ELR (cell line): ENCODE measurements at regions not wholly inside any gene's neighbourhood (a gene's known extent, or its start where the extent isn't known, plus 50 kb on each side); places are given as distances from the start of the nearest gene placed in this dataset.

Experiments used
- DNase-seq: peaks from one replicate; pipeline ENCODE4 v3.0.0-alpha.2; 2015; ENCODE audit warnings: low read depth

DNA sequence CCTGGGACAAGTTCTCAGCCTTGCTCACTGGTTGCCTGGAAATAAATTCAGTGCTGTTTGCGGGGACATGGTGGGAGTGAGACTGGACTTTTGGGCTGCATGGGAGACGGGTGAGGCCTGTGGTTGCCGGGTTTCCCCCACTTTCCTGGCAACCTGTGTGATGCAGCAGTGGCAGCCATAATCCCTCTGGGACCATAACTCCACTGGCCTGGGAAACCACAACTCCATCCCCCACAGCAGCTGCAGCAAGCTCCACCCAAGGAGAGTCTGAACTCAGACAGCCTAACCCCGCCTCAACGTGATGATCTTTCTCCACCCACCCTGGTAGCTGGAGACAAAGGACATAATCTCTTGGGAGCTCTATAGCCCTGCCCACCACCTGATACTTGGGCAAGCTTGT is 349.9 kb downstream of the PIK3R1 start:
- DNase-seq: no peak

GRCh38 chr5:68576805-68577204 is 361.2 kb downstream of the PIK3R1 start:
- DNase-seq: no peak

DNA sequence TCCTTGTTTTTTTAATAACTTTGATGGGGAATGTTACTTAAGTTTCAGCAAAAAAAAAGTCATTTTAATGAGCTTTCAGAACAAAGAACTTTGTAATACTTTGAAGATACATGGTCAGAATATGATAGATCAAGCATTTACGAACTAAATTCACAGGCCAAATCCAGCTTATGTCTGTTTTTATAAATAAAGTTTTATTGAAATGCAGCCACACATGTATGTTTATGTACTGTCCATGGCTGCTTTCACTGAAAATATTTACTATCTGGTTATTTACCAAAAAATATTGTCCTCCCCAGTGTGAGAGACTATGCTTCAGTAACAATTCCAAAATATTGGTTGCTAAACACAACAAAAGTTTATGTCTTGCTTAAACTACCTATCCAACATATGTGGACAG is 366.7 kb downstream of the PIK3R1 start:
- no peak for DNase-seq

- DNase-seq: no peak
Measured at GRCh38 chr5:68587171-68587570, 371.6 kb downstream of the PIK3R1 start.

DNA sequence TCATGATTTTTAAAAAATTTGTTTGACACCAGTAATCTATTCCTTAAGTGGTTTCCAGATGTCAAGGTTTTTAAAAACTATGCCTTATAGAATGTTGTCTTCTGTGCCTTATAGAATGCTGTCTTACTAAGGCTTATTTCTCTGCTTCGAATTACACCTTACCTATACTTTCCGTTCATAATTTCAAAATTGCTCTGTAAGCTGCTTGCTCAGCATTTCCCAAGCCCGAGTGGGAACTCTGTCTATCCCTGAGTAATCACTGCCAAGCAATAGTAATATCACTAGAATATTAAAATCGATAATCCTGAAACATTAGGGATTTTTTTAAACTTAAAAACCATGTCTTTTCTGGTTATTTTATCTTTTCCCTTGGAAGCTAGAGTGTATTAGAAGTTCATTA is 376.3 kb downstream of the PIK3R1 start:
- no peak for DNase-seq

DNA sequence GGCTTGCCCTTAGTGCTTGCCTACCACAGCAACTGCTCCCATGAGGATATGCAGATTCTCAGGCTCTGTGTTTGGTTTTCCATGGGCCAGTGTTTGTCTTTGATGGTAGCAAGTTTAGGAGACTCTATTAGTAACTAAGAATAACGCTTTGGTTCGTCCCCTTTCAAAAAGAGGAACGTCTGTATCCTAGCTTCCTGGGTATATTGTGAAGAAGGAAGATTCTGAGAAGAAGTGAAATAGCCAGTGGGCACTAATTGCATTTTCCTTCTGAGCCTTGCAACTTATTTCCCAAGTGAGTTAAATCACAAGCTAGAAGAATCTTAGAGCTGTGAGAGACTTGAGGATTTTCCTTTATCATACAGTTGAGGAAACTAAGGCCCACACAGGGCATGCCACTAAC is 376.8 kb downstream of the PIK3R1 start:
- no peak for DNase-seq

DNA sequence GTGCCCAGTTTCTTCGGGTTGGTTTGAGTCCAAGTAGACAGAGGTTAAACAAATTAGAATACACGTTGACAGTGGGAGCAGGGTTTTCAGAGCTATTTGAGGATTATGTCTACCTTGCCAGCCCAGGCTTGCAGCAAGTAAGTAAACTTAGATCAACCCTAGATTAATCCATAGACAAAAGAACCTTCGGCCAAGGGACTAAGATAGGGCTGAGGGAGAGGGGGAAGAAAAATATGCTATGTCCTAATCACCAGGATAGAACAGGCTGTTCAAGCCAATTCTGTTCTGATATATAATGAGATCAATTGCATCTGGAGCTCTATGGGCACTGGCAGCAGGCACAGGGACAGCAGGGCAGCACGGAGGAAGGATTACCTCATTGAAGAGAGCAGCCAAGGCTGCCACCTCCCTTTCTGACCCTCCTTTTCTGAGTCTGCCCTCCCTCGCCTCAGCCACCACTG is 377.7 kb downstream of the PIK3R1 start:
- DNase-seq: no peak

DNA sequence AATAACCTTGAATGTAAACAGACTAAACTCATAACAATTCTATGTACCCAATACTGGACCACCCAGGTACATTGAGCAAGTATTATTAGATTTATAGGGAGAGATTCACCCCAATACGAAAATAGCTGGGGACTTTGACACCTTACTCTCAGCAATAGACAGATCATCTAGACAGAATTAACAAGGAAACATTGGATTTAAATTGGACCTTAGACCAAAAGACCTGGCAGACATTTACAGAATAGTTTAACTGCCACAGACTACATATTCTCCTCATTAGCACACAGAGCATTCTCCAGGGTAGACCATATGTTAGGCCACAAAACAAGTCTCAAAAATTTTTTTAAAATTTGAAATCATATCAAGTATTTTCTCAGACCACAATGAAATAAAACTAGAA is 397.4 kb downstream of the PIK3R1 start:
- no peak for DNase-seq

DNA sequence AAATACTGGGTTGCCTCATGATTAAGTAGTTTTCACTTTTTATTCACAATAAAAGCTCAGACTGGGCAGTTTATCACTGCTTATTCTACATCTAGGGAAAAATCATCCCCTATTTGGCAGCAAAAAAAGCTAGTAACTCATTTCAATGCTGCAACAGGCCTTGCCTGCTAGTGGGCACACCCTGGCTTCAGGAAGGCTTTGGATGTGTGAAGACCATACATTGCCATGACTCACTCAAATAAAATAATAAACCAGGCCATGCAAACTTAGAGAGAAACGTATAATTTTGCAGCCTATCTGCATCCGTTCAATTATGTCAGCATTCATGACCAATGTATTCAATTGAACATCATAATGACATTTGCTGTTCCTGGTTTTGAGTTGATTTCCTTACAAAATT is 402.9 kb downstream of the PIK3R1 start:
- no peak for DNase-seq

DNA sequence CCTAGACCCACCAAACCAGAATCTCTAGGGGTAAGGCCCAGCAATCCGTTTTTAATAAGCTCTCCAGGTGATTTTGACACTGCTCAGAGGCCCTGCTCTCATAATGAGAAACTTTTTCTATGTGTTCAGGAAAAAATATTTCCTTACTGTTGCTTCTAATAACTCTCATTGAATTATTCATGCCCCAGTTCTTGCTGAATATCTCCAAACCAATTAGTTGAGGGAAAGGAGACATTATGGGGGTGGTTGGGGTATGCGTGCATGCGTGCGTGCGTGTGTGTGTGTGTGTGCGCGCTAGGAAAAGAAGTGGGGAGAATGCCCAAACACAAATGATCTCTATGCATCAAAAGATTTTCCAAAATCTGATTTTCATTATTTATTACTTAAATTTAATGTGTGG is 411.4 kb downstream of the PIK3R1 start:
- DNase-seq: no peak

- no peak for DNase-seq
Measured at GRCh38 chr5:68628082-68628814, 412.7 kb downstream of the PIK3R1 start.

DNA sequence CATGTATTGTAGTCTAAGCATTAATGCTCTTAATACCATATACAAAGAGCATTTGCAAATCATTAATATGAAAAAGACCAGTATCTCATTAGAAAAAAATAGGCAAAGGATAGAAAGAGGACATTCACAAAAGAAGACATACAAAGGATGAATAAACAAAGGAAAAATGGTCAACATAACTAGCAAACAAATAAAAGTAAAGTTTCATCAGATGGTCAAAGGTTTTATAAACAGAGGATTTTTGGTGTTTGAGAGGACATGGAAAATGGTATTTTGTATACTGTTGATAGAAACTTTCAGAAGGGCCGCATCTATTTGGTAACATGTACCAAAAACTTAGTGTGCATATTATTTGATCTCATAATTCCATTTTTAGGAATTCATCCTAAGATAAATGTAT is 414.8 kb downstream of the PIK3R1 start:
- no peak for DNase-seq

- DNase-seq: no peak
Measured at GRCh38 chr5:68631884-68632283, 416.3 kb downstream of the PIK3R1 start.

- DNase-seq: no peak
Measured at GRCh38 chr5:68641211-68641610, 425.7 kb downstream of the PIK3R1 start.

DNA sequence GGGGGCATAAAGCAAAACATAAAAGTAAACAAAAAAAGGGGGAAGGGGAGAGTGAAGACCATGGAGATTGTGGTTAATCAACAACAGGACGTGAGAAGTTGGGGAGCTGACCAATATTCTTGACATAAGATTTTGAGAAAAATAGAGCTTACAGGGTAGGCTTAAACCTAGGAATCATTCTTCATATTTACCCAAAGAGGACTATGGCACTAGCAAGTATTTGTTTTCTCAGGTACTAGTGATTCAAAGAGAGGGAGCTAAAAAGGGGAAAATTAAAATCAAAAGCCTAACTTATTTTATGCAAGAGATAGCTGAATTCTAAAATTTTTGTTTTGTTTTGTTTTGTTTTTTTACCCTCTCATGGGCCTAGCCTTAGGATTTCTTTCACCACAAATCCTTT is 427.5 kb downstream of the PIK3R1 start:
- no peak for DNase-seq

GRCh38 chr5:68644971-68645370 is 429.4 kb downstream of the PIK3R1 start:
- DNase-seq: no peak

DNA sequence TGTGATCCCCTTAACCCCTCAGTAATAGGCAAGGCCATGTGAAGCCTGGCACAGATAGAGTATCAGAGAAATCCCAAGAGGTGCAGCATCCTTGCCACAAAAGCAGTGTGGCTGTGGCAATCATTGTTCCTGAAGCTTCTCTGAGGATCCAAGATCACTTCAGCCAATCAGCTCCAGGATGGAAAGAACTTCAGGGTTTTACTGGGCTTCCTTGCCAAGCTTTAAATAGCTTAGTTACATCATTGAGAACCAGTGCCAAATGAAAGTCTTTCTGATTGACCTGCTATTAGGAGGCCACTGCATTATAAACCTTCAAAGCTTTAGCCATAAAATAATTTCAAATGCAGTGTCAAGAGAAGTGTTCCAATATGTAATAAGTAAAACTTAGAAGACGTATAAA is 430.6 kb downstream of the PIK3R1 start:
- no peak for DNase-seq

- DNase-seq: no peak
Measured at GRCh38 chr5:68647743-68648142, 432.2 kb downstream of the PIK3R1 start.

DNA sequence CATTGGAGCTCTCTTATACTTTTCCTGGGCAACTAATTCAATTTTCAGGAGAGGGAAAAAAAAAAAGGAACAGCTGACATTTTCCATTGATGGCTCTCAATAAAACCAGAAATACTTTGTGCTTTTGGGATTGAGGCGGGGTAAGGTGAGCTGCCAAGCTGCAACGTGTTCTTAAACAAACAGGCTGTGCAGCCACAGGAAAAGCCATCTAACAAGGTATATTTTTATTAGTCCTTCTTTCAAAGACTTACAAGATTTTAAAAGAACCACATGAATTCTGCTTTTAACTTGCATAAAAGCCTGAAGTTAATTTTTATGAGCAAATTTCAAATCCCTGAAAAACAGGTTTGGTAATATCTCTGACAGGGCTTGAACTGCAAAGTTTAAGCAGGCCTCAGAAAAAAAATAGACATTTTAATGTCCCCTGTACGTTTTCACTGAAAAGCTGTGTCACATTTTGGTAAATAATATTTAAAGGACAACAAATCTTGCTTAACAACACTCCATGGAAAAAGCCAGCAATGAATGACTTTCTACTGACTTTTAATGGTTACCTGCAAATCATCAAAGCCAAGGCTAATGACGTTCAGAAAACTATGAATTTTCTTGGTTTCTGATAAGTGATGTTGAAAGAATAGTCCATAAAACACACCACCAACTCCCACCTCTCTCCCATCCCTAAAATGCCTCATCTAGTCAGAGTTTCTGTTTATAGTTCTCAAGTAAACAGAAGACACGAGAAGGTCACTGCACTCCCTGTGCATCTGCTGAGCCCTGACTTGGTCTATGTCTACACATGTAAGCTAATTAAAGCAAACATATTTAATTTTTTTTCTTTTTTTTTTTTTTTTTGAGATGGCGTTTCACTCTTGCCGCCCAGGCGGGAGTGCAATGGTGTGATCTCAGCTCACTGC is 433.6 kb downstream of the PIK3R1 start:
- DNase-seq: no peak

DNA sequence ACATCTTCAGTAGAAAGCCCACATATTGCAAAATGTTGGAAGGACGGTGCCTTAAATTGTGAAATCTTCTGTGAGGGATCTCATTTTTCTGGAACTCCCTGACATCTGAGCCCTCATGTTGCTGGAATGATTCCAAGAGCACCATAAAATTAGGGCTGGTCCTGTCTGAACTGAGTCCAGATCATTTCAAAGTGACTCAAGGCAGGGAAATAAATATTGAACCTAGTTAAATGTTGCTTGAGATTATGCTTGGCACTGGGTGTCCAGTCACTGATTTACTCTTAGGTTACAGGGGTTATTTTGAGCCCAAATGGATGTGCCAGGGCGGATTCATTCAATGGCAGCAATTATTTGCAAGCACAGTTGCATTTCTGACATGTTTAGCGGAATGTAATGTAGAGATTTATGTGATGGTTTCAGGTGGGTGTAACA is 437.0 kb downstream of the PIK3R1 start:
- DNase-seq: no peak

GRCh38 chr5:68653471-68653870 is 437.9 kb downstream of the PIK3R1 start:
- no peak for DNase-seq

- DNase-seq: no peak
Measured at GRCh38 chr5:68657055-68657961, 436.5 kb upstream of the SLC30A5 start.
